Stimulated activated CD4-positive, alpha-beta T cell treated with anti-CD3 and anti-CD28 coated beads, Interleukin-4, amount 100 ng/mL, for 1 hour (primary cell): ENCODE measurements at regions not wholly inside any gene's neighbourhood (a gene's known extent, or its start where the extent isn't known, plus 50 kb on each side); places are given as distances from the start of the nearest gene placed in this dataset.

Experiments
- DNase-seq: peaks from one replicate; pipeline ENCODE4 v3.0.0-alpha.2; 2020

DNA sequence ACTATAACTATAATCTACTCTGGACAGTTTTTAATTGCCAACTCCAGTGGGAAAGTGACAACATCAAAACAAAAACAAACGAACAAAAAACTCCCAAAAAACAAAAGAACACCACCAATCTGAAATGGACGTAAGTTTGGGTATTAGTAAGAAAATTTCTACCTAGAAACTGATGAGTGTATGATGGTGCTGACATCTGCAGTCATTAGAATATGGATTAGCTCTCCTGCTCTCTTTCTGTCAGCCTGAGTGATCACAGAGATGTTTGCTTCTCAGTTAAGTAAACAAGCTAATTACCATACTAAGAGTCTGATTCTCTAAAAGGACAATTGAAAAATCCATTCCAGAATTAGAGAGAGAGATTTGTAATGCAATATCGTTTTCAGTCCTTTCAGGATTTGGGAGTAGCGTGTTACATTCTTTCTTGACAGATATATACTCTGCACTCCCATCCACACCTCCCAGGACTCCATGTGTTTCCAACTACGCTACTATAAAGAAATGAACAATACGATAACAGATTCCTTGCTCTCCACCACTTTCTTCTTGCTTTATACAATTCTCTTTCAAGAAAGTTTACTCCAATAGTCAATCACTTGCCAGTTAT lies 1347.4 kb upstream of the PIK3C3 start:
- DNase-seq = no peak

DNA sequence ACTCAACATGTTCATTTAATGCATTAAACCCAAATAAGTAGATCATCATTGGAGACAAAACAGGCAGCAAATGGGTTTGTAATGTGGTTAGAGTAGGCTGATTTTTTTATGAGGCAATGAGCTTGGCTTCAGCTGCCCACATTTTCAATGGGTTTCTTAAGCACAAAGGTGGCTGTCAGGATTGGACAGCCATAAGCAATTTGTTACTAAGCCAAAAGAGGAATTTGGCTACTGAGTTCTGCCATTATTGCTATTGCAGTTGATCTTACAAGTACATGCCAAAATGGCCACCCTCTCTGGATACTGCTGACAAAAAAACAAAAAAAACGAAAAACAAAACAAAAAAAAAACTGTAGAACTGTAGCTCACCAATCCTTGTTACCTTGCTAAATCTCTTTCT lies 1348.0 kb upstream of the PIK3C3 start:
- no peak for DNase-seq

DNA sequence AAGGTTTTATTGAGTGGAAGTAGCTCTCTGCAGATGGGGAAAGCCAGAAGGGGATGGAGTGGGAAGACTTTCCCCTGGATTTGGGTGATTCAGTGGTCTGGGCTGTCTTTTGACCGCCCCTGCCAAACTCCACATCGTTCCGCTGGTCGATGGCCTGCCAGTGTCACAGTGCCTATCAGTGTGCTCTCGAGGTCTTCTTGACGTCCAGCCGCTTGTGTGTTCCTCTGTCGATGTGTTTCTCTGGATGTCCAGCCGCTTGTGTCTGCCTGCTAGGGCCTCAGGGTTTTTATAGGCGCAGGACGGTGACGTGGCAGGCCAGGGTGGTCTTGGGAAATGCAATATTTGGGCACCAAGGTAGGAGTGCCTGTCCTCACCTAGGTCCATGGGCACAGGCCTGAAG lies 1371.4 kb upstream of the PIK3C3 start:
- DNase-seq = no peak

DNA sequence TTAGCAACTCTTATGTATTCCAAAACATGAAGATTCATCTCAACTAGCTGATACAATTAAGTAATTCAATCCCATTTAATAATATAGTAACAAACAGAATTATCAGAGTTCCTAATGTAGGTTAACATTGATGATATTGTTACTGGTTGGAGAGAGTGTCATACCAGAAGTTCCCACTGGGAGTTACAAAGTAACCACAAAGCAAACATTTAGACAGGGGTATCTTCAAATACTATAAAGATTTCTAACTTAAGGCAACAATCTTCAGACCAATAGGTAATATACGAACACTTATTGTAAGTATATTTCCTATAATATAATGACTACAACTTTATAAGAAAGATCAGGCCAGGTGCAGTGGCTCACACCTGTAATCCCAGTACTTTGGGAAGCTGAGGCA lies 1372.9 kb upstream of the PIK3C3 start:
- DNase-seq = no peak

DNA sequence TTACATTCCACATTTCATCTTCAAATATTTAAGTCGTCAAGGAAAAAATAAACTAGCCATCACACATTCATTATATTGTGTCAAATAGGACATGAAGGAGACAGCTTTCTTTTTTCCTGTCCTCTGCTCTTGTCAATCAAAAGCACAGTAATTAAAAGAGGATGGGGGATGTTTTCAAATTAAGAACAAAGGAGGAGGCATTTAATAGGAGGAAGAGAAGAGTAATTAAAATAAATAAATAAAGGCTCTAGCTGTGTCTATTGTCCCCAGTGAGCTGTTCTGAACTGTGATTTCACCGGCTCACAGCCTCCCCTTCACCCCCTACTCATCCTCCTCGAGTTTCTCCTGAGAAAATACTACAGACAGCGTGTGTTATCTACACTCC lies 1377.1 kb upstream of the PIK3C3 start:
- DNase-seq = no peak

DNA sequence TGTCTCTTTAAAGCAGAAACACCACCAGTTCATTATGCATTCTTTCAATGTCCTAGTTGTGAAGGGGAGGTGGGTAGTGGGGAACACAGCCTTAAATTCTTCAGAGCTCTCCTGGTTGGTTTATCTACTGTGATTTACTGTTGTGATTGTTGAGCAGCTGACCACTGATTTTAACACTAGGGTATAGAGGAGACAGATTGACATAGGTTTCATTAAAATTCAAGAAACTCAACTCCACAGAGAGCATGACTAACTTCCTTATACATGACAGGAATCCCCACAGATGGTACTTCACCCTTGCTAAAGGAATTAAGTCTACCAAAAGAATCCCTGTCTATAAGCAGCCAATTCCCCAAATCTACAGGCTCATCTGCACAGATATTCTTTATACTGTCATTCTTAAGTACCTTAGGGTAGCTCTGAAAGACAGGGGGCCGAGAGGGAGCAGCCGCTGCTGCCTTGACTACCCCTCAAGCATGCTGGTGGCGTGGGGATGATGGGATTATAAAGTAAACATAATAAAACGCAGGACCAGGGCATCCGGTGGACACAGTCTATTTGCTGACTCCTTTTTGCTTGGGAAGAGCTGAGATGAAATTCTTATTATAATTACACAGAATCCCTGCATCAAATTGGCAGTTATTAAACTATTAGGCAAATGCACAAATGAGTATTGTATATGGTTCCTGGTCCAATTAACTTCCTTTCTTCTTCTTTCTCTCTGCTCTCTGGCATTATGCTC lies 1377.6 kb upstream of the PIK3C3 start:
- no peak for DNase-seq

DNA sequence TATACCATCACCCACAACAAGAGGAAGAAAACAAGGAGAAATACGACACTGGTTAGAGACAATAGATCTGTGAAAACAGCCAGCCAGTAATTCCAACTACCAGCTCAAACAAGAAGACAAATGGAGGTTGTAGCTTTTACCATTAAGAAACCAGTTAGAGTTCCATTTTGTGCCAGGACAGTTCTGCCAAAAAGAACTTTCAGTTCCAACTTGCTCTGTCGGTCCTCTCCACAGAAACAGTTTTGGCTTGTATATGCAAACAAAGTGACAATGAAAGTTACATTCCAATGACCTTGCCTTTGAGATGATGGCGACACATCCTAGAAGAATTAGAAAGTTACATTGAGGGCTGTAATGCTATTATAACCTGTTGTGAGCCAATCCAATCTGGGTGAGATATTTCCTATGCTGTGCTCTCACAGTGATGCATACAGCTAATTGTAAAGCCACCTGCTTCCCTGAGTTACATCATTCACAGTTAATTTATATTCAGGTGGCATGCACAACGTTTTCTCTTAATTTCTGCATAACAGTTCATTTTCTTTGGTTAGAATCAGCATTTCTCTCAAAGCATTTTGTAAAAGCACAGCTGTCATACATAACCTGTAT lies 1378.4 kb upstream of the PIK3C3 start:
- DNase-seq = no peak

DNA sequence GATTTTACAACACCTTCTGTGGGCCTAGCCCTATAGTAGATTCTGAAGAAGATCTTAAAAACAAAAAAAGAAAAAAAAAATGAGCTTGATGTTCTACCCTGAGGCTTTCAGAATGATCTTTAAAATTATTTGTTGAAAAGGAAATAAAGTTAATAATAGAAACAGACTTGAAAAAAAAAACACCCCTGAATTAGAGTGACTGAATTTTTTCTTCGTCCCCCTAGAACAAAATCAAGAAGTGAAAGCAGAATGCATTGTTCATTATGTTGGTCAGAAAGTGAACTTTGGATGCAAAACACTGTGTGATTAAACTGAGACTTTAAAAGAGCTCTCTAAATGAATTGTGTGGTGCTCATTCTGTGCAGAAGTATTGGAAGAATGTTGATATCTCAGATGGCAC lies 1384.4 kb upstream of the PIK3C3 start:
- no peak for DNase-seq

DNA sequence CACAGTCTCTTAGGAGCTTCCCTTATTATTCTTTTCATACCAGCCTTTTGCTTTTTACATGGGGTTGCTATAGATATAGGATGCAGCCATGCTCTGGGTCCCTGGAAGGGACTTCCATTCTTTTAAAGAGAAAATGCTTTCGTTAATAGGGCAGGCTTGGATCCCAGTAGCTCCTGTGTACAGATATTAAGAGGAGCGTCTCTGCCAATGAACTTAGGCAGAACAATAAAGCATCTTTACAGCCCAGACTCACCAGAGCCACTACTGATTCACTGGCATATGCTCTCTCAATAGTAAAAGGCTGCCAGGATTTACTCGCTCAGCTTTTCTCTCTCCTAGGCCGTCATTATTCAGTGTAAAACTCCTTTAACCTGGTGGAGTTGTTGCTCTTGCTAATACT lies 1385.4 kb upstream of the PIK3C3 start:
- no peak for DNase-seq

DNA sequence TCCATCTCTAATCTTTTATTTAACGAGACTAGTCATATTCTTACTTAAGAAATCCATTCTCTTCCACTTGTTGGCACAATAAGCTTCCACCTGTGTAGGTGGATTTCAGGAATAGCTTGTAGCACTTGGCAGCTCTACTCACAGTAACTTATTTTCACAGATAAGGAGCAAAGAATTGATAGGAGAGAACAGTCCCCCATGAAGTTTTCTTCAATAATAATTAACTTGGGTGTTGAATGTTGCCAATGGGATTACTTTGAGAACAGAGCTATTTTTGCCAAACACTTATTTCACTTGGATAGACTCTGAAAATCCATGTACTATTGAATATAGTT lies 1388.6 kb upstream of the PIK3C3 start:
- no peak for DNase-seq

DNA sequence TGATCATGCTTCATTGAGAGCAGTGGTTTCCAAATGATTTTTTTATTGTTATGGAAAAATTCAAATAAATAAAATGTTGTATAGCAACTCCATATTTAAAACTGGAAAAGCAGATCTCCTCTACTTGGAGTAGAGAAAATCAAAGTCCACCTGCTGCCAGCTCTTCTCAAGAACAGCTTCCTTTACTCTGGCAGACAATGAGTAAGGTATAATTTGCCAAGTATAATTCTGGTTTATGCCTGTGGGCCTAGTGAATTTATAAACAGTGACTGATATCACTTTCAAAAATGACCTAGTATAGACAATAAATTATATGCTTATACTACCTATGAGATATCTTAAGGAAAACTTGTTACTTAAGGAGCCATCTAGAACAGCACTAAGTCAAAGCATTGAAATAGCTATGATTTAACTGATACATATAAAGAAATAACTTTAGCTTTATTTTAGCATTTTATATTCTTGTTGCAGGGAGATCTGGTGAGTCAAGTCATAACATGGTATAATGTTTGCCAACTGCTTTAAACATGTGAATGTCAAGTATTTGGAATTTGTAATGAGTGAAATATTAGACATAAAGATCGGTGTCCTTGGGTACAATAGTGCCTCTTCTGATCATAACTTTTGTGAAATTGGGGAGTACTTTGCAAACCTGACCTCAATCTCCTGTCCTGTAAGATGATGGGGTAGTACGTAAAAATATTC lies 1389.1 kb upstream of the PIK3C3 start:
- no peak for DNase-seq

DNA sequence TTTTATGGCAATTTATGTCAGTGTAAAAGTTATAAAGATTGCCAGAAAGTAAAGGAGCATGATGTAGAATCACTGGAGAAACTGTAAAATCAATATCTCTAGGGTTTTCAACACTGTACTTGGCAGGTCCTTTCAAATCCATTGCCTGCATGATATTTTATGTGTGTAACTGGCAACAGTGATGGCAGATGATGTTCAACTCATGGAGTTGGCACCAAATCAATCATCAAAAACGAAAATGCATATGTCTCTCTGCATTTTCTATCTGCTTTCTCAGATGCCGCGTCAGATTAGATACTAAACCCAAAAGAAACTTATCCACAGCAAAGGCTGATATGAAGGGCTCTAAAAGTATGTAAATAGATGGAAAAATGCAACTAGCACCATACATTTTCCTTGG lies 1395.5 kb upstream of the PIK3C3 start:
- DNase-seq = no peak

DNA sequence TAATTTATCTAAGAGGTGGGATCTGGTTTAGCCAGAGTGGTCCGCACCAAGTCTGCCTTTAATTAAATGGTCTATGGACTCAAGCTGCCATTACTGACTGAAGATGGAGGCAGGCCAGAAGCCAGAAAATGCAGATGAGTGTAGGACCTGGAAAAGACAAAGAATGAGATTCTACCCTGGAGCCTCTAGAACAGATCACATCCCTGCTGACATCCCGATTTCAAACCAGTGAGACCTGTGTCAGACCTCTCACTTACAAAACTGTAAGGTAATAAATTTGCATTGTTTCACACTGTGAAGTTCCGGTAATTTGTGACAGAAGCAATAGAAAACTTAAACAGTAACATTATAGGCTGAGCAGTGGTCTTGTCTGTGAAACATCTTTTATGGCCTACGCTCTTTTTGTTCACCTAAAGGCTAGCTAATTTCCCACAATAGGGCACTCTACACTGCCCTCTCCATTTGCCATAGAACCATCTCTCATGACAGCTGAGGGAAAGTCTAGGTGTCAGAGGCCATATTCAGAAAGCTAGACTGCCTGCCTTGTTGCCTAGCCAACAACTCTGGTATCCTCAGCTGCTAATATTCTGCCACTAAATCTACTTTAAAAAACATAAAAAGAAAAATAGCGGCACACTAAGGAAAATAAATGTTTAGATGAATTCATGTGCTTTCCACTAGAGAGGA lies 1396.2 kb upstream of the PIK3C3 start:
- DNase-seq = no peak

DNA sequence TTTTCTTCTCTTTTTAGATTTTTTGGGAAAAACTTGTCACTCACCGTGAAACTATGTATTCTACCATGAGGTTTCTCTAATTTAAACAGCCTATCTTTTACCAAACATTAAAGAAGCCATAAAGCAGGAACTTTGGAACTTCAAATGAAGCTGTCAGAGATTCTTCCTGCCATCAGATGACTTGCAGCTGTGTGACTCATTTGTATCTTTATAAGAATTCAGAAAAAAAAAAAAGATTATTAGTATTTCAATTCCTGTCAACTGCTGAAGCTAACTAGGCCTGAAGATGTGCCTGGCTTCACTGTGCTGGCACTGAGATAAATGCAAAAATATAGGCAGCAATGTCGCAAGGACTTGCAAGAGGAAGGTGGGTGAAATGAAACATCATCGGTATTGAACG lies 1399.1 kb upstream of the PIK3C3 start:
- DNase-seq = no peak

DNA sequence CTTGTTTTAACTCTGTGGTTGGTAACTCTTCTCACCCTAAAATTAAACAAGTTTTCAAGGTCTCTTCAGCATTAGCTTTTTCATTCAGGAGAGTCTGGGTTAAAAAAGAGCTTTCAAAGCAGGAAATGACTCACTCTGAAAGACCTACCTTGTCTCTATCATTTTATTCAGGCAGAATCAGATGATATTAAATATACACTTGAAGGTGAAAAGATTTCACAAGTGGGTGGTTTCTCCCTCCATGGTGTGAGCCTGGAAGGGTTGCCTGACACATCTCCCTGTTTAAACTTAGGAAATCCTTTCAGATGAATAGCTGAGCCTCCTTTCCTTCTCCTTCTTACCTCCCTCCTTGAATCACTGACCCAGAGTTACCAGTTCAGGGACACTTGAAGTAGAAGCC lies 1402.0 kb upstream of the PIK3C3 start:
- no peak for DNase-seq

DNA sequence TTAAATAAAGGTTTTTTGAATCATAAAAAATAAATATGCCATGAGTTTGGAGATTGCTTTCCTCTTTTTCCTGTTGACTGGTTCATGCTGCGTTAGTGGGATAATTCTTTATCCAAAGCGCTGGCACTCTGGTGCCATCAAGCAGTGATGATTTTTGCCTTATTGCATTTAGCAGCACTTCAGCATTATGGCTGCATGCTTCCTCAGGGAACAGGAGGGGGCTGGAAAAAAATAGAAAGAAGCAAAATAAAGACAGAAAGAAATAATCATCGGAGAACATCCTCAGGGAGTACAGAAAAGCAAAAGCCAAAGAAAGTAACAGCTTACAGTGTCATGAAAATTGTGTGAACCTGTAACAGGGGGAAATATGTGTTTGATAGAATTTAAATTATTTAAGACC lies 1408.2 kb upstream of the PIK3C3 start:
- DNase-seq = no peak

DNA sequence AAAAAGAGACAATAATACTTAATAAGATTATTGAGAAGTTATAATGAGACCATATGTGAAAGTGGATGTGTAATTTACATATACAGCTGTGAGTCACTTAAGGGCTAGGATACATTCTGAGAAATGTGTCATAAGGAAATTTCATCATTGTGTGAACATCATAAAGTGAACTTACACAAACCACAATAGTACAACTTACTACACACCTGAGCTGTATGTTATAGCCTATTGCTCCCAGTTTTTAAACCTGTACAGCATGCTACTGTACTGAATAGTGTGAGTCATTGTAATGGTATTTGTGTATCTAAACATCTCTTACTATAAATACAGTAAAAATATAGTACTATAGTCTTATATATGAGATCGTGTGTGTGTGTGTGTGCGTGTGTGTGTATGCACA lies 1420.3 kb upstream of the PIK3C3 start:
- no peak for DNase-seq

DNA sequence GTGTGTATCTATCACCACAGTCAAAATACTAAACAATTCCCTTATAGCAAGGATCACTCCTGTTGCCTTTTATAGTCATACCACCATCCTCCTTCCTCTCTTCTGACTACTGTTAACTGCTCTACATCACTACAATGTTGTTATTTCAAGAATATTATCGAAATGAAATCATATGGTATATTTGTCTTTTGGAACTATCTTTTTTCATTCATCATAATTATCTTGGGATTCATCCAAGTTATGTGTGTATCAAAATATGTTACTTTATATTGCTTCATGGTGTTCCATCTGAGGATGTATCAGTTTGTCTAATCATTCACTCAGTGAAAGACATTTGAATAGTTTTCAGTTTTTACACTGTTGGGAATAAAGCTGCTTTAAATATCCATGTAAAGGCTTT lies 1423.0 kb upstream of the PIK3C3 start:
- no peak for DNase-seq

DNA sequence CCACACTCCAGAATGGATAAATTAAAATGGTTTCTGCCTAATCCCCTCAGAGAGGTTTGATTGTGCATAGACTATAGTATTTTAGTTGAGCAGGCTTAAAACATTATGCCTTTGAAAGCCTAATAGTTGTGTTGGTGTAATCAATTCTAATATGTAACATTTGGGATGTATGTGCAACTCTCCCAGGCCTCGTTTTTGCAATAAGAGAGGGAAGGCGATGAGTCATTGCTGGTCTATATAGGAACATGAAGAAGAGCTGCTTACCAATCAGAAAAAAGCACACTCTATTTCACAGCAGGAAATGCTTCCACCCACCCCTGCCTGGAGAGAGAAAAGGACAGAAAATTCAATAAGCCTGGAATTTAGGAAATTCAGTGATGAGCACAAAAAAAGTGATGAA lies 1424.0 kb upstream of the PIK3C3 start:
- DNase-seq = no peak

DNA sequence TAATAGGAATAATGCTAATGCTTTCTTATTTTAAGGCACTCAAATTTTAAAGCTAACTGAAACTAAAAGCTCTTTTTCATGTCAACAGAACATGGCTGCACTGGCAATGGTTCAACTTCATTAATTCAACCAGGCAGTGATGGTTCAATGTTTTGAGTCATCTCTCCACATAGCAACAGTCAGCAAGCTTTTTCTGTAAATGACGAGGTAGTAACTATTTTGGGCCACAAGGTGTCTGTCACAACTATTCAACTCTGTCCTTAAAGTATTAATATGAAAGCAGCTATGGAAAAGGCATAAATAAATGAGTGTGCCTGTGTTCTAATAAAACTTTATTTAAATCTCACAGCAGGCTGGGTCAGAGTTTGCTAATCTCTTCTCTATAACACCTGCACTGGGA lies 1425.6 kb upstream of the PIK3C3 start:
- DNase-seq = no peak

DNA sequence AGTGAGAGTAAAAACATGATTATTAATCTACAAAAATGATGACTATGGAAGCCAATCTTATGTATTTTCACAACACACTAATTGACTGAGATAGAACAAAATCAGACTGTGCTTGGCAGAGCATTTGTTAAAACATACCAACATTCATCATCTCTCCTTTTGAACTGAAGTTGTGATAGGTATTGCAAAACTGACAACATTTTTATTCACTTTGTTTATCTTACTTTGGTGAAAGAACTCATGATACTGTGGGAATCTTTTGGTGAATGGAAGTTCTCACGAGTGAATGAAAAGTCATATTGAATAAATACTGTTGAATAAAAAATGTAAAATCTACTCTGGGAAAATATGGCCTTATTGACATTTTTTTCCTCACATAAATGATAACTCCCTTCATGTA lies 1430.2 kb upstream of the PIK3C3 start:
- no peak for DNase-seq

DNA sequence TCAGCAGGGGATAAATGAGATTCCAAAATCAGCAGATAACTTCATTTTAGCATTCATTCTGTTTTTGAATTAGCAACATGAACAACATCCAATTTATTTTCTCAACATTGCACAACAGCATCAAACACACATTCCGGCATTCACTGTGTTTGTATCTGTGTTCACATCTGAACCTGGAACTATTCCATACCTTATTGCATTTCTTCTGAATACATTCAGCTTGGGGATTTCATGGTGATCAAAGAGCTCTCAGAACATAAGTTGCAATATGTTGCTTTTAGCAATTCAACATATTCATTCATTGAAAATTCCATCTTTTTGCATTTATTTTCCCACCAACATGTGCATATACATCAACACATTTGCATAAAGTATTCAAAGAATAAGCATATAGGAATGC lies 1431.7 kb upstream of the PIK3C3 start:
- no peak for DNase-seq

DNA sequence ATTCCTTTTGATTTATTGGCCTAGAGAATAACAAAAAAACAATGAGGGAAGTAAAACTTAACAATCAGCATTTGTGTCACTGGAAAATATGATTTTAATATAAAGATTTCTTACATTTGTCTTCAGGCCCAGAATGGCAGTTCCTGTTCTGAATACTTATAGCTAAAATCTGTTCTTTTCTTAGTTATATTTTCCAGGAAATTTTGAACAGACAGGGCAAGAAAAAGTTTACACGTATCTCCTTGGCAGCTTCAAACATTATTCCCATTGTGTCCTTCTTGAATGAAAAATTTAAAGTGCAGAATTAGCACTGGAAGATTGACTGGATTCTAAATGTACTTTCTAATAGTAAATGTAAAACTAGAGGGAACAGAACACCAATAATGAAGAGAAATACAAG lies 1454.0 kb upstream of the PIK3C3 start:
- DNase-seq = no peak

DNA sequence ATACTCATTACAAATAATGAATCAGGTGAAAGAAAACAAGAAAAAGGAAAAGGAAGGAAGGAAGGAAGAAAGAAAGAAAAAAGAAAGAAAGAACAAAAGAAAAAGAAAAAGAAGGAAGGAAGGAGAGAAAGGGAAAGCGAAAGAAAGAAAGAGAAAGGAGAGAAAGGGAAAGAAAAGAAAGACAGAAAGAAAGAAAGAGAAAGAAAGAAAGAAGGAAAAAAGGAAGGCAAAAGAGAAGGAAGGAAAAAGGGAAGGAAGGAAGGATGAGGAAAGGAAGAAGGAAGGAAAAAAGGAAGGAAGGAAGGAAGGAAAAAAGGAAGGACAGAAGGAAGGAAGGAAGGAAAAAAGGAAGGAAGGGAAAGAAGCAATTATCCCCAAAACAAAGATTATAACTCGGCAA lies 1460.4 kb upstream of the PIK3C3 start:
- DNase-seq = no peak
